Panc1 (cell line): ENCODE measurements at regions not wholly inside any gene's neighbourhood (a gene's known extent, or its start where the extent isn't known, plus 50 kb on each side); places are given as distances from the start of the nearest gene placed in this dataset.

ENCODE experiments used
- POLR2AphosphoS5 ChIP-seq: IDR thresholded peaks from 2 replicates; pipeline ENCODE4 v1.6.1; 2012; ENCODE audit warnings: mild to moderate bottlenecking, low read depth, low read length, moderate library complexity
- TF ChIP-seq, protein P1 (sequence below): fragments of 450-650 bp; IDR thresholded peaks from 2 replicates; pipeline ENCODE4 v1.5.1; 2017; ENCODE audit warnings: mild to moderate bottlenecking

DNA sequence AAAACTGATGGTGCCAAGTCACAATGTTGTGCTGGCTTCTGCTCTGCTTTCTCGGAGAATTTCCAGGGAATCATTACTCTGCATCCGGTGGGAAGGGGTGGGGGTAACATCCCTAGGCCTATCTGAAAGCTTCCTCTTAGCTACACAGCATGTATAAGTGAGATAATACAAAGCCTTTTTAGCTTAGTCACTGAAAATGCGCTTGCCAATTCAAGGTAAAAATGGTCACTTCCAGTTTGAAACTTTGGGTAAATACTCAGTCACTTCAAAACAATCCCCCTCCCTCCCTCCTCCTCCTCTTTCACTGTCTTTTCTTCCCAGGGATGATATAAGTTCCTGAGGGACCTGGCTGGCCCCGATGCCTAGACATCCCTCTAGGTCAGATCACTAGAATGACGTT is 57.3 kb upstream of the APBB1IP start:
- TF ChIP-seq, protein P1, sequence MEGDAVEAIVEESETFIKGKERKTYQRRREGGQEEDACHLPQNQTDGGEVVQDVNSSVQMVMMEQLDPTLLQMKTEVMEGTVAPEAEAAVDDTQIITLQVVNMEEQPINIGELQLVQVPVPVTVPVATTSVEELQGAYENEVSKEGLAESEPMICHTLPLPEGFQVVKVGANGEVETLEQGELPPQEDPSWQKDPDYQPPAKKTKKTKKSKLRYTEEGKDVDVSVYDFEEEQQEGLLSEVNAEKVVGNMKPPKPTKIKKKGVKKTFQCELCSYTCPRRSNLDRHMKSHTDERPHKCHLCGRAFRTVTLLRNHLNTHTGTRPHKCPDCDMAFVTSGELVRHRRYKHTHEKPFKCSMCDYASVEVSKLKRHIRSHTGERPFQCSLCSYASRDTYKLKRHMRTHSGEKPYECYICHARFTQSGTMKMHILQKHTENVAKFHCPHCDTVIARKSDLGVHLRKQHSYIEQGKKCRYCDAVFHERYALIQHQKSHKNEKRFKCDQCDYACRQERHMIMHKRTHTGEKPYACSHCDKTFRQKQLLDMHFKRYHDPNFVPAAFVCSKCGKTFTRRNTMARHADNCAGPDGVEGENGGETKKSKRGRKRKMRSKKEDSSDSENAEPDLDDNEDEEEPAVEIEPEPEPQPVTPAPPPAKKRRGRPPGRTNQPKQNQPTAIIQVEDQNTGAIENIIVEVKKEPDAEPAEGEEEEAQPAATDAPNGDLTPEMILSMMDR, result no peak
- TF ChIP-seq POLR2AphosphoS5, result no peak
